Osteoblast (primary cell): ENCODE measurements at regions not wholly inside any gene's neighbourhood (a gene's known extent, or its start where the extent isn't known, plus 50 kb on each side); places are given as distances from the start of the nearest gene placed in this dataset.

Experiments
- DNase-seq: peaks from one replicate; pipeline ENCODE4 v3.0.0; 2011; ENCODE audit warnings: low spot score, mixed read lengths; ENCODE audit not compliant: insufficient read length; ENCODE audit errors: missing footprints
- H2AFZ ChIP-seq: 2 replicates; pipeline ENCODE4 v1.6.0; 2011; ENCODE audit warnings: mild to moderate bottlenecking, low read length
- H3K27ac ChIP-seq: 2 replicates; pipeline ENCODE4 v1.5.1; 2011; ENCODE audit warnings: mild to moderate bottlenecking, low read depth, low read length, moderate library complexity
- H3K27me3 ChIP-seq: 2 replicates; pipeline ENCODE4 v1.6.0; 2012; ENCODE audit warnings: mild to moderate bottlenecking, control low read depth, inconsistent platforms, low read length, moderate library complexity; ENCODE audit not compliant: insufficient read depth
- H3K36me3 ChIP-seq: 2 replicates; pipeline ENCODE4 v1.5.1; 2011; ENCODE audit warnings: mild to moderate bottlenecking, low read length, control low read depth, moderate library complexity; ENCODE audit not compliant: insufficient read depth
- H3K4me1 ChIP-seq: 2 replicates; pipeline ENCODE4 v1.5.1; 2011; ENCODE audit warnings: mild to moderate bottlenecking, low read length, control low read depth, moderate library complexity; ENCODE audit not compliant: insufficient read depth
- H3K4me2 ChIP-seq: 2 replicates; pipeline ENCODE4 v1.6.0; 2011; ENCODE audit warnings: mild to moderate bottlenecking, low read length; ENCODE audit not compliant: insufficient read depth
- H3K4me3 ChIP-seq: fragments of 200-600 bp; sonication (generic); 3 replicates; pipeline ENCODE4 v1.5.1; 2012; ENCODE audit warnings: mild to moderate bottlenecking, low read length, inconsistent platforms; ENCODE audit not compliant: insufficient read depth
- H3K79me2 ChIP-seq: 2 replicates; pipeline ENCODE4 v1.6.0; 2012; ENCODE audit warnings: mild to moderate bottlenecking, low read length, control low read depth, inconsistent platforms; ENCODE audit not compliant: insufficient read depth
- H3K9me3 ChIP-seq: 2 replicates; pipeline ENCODE4 v1.5.1; 2011; ENCODE audit warnings: low read depth, low read length, control low read depth
- H4K20me1 ChIP-seq: 2 replicates; pipeline ENCODE4 v1.6.0; 2012; ENCODE audit warnings: mild to moderate bottlenecking, low read length, control low read depth; ENCODE audit not compliant: insufficient read depth
- CTCF ChIP-seq: IDR thresholded peaks from 2 replicates; pipeline ENCODE4 v1.5.1; 2011; ENCODE audit warnings: mild to moderate bottlenecking, low read depth, low read length, moderate library complexity; ENCODE audit errors: extremely low read depth

- H3K27ac ChIP-seq = no peak overlapping the region
- no peaks in the 10 kb centered on the region for H4K20me1 ChIP-seq
- H3K4me1 ChIP-seq = peaks cover 24% of the 10 kb centered on the region
- no peaks in the 10 kb centered on the region for H3K36me3 ChIP-seq
- no peaks in the 10 kb centered on the region for H3K27me3 ChIP-seq
- H2AFZ ChIP-seq = no peak overlapping the region
- no peak for DNase-seq
- no peaks in the 10 kb centered on the region for H3K79me2 ChIP-seq
- H3K4me3 ChIP-seq = no peak overlapping the region
- TF ChIP-seq CTCF = no peak
- no peak overlapping the region for H3K4me2 ChIP-seq
- H3K9me3 ChIP-seq = no peaks in the 10 kb centered on the region
Observed at GRCh38 chr7:91655656-91656055, 224.8 kb downstream of the MTERF1 start.

GRCh38 chr7:91656541-91657482, 223.7 kb downstream of the MTERF1 start:
- no peaks in the 10 kb centered on the region for H4K20me1 ChIP-seq
- no peak for DNase-seq
- H3K4me1 ChIP-seq = peaks cover 24% of the 10 kb centered on the region
- no peaks in the 10 kb centered on the region for H3K79me2 ChIP-seq
- no peak overlapping the region for H3K4me3 ChIP-seq
- H3K27ac ChIP-seq = peak overlapping the region; percentile 64
- peak overlapping the region; percentile 32 for H2AFZ ChIP-seq
- H3K4me2 ChIP-seq = peak overlapping the region; percentile 19
- TF ChIP-seq CTCF = no peak
- H3K9me3 ChIP-seq = no peaks in the 10 kb centered on the region
- no peaks in the 10 kb centered on the region for H3K36me3 ChIP-seq
- no peaks in the 10 kb centered on the region for H3K27me3 ChIP-seq

GRCh38 chr7:91657483-91658071, 222.9 kb downstream of the MTERF1 start:
- H3K27me3 ChIP-seq = no peaks in the 10 kb centered on the region
- no peak overlapping the region for H2AFZ ChIP-seq
- DNase-seq = peak; percentile 18
- H3K9me3 ChIP-seq = no peaks in the 10 kb centered on the region
- H3K27ac ChIP-seq = peak overlapping the region; percentile 64
- TF ChIP-seq CTCF = no peak
- H4K20me1 ChIP-seq = no peaks in the 10 kb centered on the region
- H3K79me2 ChIP-seq = no peaks in the 10 kb centered on the region
- H3K4me3 ChIP-seq = no peak overlapping the region
- peak overlapping the region; percentile 19 for H3K4me2 ChIP-seq
- H3K36me3 ChIP-seq = no peaks in the 10 kb centered on the region
- H3K4me1 ChIP-seq = peaks cover 24% of the 10 kb centered on the region

- H3K4me1 ChIP-seq = peaks cover 24% of the 10 kb centered on the region
- H3K9me3 ChIP-seq = no peaks in the 10 kb centered on the region
- H3K36me3 ChIP-seq = no peaks in the 10 kb centered on the region
- H3K4me3 ChIP-seq = no peak overlapping the region
- no peak overlapping the region for H3K27ac ChIP-seq
- no peaks in the 10 kb centered on the region for H3K79me2 ChIP-seq
- no peak overlapping the region for H2AFZ ChIP-seq
- no peaks in the 10 kb centered on the region for H3K27me3 ChIP-seq
- no peak overlapping the region for H3K4me2 ChIP-seq
- no peak for DNase-seq
- no peaks in the 10 kb centered on the region for H4K20me1 ChIP-seq
- no peak for TF ChIP-seq CTCF
Observed at GRCh38 chr7:91659096-91659495, 221.4 kb downstream of the MTERF1 start.
